AG10803 (cell line): ENCODE measurements at regions not wholly inside any gene's neighbourhood (a gene's known extent, or its start where the extent isn't known, plus 50 kb on each side); places are given as distances from the start of the nearest gene placed in this dataset.
"Not testable (repeated sequence)": the region's sequence is repeated elsewhere in the genome, so short reads cannot be mapped to it uniquely, and the experiment has no call there.

ENCODE experiments used
- DNase-seq: peaks from one replicate; pipeline ENCODE4 v3.0.0; 2010; ENCODE audit warnings: low read depth
- H3K4me3 ChIP-seq: 2 replicates; pipeline ENCODE4 v1.5.1; 2011; ENCODE audit warnings: mild to moderate bottlenecking, low read length, control low read depth
- TF ChIP-seq, protein P1 (sequence below): conservative IDR thresholded peaks from 2 replicates; pipeline ENCODE4 v1.5.1; 2011; ENCODE audit warnings: mild to moderate bottlenecking, low read length, control low read depth, inconsistent platforms

DNA sequence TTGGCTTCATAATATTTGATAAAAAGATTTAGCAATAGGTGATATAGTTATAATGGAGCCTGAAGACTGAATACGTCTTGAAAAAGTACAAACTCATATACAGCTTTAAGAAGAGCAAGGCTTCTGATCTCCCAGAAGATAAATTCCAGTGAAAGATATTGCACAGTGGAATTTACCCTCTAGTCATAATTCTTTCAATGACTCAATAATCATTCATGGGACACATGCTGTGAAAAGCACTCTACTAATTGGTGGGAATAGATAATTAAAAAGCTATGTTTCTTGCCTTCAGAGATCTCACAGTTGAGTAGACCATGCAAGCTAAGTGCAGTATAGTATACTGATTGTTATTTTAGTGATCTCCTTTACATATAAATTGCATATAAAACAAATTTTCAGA lies 538.6 kb upstream of the CYLC2 start:
- TF ChIP-seq, protein P1, sequence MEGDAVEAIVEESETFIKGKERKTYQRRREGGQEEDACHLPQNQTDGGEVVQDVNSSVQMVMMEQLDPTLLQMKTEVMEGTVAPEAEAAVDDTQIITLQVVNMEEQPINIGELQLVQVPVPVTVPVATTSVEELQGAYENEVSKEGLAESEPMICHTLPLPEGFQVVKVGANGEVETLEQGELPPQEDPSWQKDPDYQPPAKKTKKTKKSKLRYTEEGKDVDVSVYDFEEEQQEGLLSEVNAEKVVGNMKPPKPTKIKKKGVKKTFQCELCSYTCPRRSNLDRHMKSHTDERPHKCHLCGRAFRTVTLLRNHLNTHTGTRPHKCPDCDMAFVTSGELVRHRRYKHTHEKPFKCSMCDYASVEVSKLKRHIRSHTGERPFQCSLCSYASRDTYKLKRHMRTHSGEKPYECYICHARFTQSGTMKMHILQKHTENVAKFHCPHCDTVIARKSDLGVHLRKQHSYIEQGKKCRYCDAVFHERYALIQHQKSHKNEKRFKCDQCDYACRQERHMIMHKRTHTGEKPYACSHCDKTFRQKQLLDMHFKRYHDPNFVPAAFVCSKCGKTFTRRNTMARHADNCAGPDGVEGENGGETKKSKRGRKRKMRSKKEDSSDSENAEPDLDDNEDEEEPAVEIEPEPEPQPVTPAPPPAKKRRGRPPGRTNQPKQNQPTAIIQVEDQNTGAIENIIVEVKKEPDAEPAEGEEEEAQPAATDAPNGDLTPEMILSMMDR = no peak
- no peak overlapping the region for H3K4me3 ChIP-seq
- DNase-seq = no peak

DNA sequence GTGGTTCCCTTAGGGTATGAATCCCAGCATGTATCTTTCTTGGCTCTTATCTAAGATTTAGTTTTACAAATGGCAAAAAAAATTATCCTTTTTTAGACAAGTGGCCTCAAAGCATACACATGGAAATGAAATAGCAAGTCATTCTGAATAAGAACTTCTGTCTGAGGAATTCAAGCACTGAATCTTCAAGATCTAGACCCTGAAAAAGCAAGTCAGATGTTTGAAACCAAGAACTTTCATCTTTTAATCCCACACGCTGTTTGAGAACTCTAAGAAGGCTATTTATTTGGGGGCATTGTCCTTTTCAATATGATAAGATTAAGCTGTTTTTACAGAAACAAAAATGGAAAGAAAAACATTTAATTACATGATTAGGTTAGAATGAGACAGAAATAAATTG lies 549.2 kb upstream of the CYLC2 start:
- H3K4me3 ChIP-seq = no peak overlapping the region
- no peak for DNase-seq
- TF ChIP-seq, protein P1 = no peak

DNA sequence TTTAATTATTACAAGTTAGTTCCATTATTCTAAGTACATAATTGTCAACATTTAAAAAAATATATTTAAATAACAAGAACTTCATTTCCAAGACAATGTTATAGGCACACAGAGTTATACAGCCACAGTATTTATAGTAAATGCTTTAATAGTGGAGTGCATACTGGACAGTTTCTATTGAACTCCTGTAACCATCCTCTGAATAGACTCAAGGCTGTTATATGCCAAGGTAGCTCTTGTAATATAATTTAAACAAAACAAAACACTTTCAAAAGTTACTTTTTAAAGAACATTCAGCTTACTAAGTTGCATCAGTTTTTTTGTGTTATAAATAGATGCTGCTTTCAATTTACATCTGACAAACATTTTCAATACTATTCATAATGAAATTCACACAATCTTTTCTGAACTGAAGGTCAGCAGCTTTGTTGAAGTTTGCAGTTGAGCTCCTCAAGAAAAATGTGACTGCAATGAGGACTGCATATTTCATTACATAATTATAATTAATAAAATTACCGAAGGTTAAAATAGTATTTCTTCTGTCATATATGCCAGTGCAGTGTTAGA lies 549.9 kb upstream of the CYLC2 start:
- DNase-seq = no peak
- H3K4me3 ChIP-seq = no peak overlapping the region

DNA sequence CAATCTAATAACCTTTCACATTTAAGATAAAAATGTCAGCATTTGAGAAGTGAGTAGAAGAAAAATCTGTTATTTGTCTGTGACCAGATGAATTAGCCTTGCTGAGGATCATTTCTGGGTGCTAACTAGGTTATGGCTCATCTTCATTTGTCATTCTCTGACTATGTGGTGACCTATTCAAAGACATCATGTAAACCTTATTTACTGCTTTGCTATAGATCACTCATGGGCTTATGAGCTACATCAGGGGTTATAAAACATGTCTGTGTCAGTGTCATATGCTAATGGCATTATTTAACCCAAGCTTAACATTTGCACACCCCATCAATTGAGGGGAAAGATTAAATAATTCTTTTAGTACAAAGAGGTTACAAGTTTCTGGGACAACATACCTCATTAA lies 555.5 kb upstream of the CYLC2 start:
- H3K4me3 ChIP-seq = no peak overlapping the region
- DNase-seq = no peak
- TF ChIP-seq, protein P1 = no peak

More for the DNA sequence above, 549.9 kb upstream of the CYLC2 start:
- TF ChIP-seq, protein P1 = no peak

DNA sequence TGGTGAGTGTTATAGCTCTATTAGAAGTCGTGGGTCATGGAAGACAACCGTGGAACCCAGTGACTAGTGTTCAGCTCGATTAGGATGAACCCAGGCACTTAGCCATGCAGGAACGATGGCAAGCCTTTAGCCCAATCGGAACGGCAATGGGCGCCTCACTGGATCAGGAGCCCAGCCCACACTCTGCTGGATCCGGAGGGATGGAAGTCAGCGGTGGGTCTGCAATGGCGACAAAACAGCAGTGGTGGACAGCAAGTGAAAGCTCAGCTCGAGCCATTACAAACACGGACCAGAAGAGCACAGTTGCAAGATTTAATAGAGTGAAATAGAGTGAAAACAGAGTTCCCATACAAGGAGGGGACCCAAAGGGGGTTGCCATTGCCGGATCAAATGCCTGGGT lies 558.5 kb upstream of the CYLC2 start:
- DNase-seq, H3K4me3 ChIP-seq: not testable (repeated sequence)

DNA sequence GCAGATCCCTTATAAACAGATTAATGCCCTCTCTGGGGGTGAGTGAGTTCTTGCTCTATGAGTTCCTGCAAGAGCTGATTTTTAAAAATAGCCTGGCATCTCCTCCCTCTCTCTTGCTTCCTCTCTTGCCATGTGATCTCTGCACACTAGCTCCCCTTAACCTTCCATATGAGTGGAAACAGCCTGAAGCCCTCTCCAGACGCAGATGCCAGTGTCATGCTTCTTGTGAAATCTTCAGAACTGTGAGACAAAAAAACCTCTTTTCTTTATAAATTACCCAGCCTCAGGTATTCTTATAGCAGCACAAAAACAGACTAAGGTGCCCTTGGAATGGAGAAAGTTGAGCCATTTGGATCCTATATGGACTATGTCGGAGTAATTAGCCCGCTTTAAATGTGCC lies 559.7 kb upstream of the CYLC2 start:
- TF ChIP-seq, protein P1 = no peak
- no peak overlapping the region for H3K4me3 ChIP-seq
- no peak for DNase-seq

DNA sequence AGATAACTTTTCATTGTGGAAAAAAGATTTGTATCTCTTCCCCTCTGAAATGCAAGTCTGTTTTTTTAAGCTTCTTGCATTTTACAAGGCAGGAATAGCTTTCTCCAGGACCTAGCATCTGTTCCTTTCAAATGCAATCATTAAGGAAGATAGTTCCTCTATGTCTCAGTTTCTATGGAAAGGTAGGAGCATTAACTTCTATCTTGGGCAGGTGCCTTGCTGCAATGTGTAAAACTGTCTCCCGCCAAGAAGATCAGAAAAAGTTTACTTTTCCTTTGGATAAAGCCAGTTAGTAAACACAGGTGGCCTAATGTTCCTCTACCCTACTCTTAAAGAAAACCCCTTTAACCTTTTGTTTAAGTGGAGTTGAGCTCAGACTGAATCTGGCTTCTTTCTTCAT lies 560.6 kb upstream of the CYLC2 start:
- DNase-seq = no peak
- no peak overlapping the region for H3K4me3 ChIP-seq
- TF ChIP-seq, protein P1 = no peak

DNA sequence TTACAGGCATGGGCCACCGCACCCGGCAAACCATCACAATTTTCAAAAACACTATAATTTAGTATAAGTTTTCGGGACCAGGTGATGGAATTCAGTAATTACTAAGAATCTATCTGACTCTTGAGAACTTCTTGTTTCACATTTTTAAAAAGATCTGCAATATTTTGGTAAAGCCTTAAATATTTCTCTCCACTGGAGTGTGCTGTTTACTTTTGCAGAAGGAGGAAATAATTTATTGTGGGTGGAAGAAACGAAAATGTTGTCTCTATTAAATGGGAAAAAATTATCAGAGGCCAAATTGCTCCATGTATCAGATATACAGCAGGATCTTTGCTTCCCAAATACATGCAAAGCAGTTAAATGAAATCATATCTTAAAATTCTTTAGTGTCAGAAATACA lies 566.8 kb upstream of the CYLC2 start:
- TF ChIP-seq, protein P1 = no peak
- no peak overlapping the region for H3K4me3 ChIP-seq
- DNase-seq = no peak

DNA sequence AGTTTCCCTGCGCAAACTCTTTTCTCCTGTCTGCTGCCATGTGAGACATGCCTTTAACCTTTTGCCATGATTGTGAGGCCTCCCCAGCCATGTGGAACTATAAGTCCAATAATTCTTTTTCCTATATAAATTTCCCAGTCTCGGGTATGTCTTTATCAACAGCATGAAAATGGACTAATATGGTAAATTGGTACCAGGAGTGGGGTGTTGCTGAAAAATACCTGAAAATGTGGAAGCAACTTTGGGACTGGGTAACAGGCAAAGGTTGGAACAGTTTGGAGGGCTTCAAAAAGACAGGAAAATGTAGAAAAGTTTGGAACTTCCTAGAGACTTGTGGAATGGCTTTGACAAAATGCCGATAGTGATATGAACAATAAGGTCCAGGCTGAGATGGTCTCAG lies 578.9 kb upstream of the CYLC2 start:
- not testable (repeated sequence) for DNase-seq, H3K4me3 ChIP-seq
